HK-2 (cell line): ENCODE measurements at regions not wholly inside any gene's neighbourhood (a gene's known extent, or its start where the extent isn't known, plus 50 kb on each side); places are given as distances from the start of the nearest gene placed in this dataset.

Source experiments
- DNase-seq: peaks from one replicate; pipeline ENCODE4 v3.0.0-alpha.2; 2018; ENCODE audit not compliant: unreplicated experiment

DNA sequence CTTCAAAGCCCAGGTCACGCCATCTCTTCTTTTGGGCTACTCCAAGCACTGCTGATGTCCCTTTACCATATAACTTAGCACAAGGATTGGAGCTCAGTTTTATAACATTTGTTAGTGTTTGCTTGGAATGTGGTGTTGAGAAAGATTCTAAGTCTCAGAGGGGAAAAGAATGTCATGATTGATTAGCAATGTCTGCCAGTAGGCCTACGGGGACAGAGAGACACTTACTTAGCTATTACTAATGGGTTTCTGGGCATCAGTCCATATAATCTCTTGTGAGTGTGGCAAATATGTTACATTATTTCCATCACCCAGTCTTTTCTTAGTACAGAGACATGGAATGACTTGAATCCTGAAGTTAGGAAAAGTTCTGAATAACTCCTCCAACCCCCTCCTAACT lies 75.4 kb upstream of the FSHB start:
- DNase-seq, result no peak

DNA sequence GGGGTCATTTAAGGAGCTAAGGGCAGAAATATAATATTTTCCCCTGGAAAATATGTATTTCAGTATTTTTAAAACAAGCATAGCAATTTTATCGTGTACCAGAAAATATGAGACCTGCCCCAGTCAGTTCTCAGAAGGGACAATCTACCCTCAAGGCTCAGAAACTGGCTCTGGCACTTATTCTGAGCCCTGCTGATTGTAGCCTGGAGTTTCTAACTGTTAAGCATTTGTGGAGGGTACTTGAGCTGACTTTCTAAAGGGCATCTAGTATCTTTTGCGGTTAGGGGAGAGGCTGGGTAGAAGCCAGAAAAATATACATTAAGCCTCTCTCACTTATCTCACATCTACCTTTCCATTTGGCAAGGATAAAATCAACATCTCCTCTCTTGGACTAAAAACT lies 71.3 kb upstream of the FSHB start:
- DNase-seq, result no peak

GRCh38 chr11:30165652-30166051 lies 65.2 kb upstream of the FSHB start:
- DNase-seq, result no peak

DNA sequence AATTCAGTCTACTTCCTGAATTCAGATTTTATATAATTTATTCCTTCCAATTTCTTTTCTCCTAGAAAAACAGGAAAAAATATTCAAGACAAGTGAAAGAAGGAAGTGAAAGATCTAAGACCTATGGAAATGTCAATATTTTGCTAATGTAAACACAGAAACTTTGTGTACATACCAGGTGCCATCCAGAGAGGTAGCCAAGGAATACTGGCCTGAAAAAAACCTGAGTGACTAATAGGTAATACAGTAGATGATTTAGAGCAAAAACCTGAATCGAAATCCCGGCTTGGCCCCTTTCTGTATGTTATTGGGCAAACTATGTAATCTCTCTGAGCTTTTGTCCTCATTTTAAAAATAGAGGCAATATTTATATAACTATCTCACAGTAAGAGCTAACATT lies 59.2 kb upstream of the FSHB start:
- no peak for DNase-seq

- no peak for DNase-seq
Observed at GRCh38 chr11:30172158-30172557, 58.7 kb upstream of the FSHB start.

GRCh38 chr11:30172883-30173311 lies 57.9 kb upstream of the FSHB start:
- DNase-seq, result no peak

DNA sequence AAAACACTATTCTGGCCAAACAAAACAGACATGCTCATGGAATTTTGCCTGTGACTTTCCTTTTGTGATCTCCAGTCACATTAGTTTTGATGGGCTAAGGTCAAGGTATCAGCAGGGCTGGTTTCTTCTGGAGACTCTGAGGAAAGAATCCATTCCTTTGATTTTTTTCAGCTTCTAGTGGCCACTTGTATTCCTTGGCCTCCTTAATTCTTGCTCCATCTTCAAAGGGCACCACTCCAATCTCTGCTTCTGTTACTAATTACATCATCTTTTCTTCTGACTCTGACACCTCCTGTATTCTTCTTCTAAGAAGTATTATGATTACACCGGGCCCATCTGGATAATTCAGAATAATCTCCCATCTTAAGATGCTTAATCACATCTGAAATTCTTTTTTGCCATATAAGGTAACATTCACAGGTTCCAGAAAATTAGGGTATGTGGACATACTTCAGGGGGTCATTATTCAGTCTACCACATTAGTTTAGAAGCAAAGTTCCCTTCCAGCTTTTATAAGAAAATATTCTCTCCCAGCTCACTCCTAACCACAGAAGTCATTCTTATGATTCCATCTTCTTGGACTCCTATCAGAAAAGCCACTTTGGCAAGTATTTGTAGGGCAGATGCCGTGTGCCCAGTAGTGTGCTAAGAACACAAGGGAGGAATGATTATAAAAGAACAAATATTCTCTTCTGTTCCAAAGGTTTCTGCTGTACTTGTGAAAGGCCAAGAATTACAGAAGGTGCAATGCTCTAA lies 56.4 kb upstream of the FSHB start:
- no peak for DNase-seq
